K562 (cell line): ENCODE measurements at regions not wholly inside any gene's neighbourhood (a gene's known extent, or its start where the extent isn't known, plus 50 kb on each side); places are given as distances from the start of the nearest gene placed in this dataset.

Experiments
- RBFOX2 ChIP-seq: fragments of 200-400 bp; formaldehyde crosslinking; IDR thresholded peaks from 2 replicates; pipeline ENCODE4 v1.6.1; 2017; ENCODE audit warnings: low read depth, mild to moderate bottlenecking, low read length, moderate library complexity
- SNRNP70 ChIP-seq: fragments of 200-400 bp; formaldehyde crosslinking; optimal IDR thresholded peaks from 2 replicates; pipeline ENCODE3; 2017; ENCODE audit warnings: low read depth, low read length
- SREBF1 ChIP-seq: fragments of 150-350 bp; IDR thresholded peaks from 2 replicates; pipeline ENCODE4 v1.6.1; 2014; ENCODE audit warnings: antibody characterized with exemption, low read depth, low read length, borderline replicate concordance
- ZFP1 ChIP-seq: fragments of 450-650 bp; formaldehyde crosslinking; IDR thresholded peaks from 2 replicates; pipeline ENCODE4 v1.4.0; 2020; ENCODE audit warnings: mild to moderate bottlenecking, mixed read lengths
- ZFP30 ChIP-seq: fragments of 250-450 bp; sonication (Bioruptor Pico); IDR thresholded peaks from 2 replicates; pipeline ENCODE4 v1.8.0; 2022; ENCODE audit warnings: moderate library complexity, mild to moderate bottlenecking, inconsistent platforms, borderline replicate concordance
- ZNF79 ChIP-seq: fragments of 250-450 bp; sonication (Bioruptor Pico); IDR thresholded peaks from 2 replicates; pipeline ENCODE4 v1.4.0; 2020; ENCODE audit warnings: low read depth, mild to moderate bottlenecking, moderate library complexity
- TF ChIP-seq, protein P1 (sequence below): fragments of 250-450 bp; sonication (Bioruptor Pico); IDR thresholded peaks from 2 replicates; pipeline ENCODE4 v1.4.0; 2020; ENCODE audit warnings: mild to moderate bottlenecking, moderate library complexity, borderline replicate concordance
- TF ChIP-seq, protein P2 (sequence below), 3 experiments: fragments of 200-800 bp in 1 of 3; fragments of 250-450 bp in 1 of 3; fragments of 450-650 bp in 1 of 3; sonication (Bioruptor Pico) in 1 of 3; sonication (Bioruptor generic) in 1 of 3; formaldehyde crosslinking in 1 of 3; IDR thresholded peaks; 2 replicates each; pipeline versions ENCODE4 v1.6.1 to v1.8.0; 2016 to 2022; ENCODE audit warnings: mild to moderate bottlenecking in 2 of 3, missing genetic modification characterization in 2 of 3, missing compliant biosample characterization in 1 of 3, moderate library complexity in 1 of 3
- TF ChIP-seq, protein P3 (sequence below): fragments of 450-650 bp; formaldehyde crosslinking; IDR thresholded peaks from 2 replicates; pipeline ENCODE4 v1.4.0; 2022; ENCODE audit warnings: missing genetic modification characterization

GRCh38 chr2:145753966-145754365, 1234.0 kb upstream of the ZEB2 start (continued):
- no peak for TF ChIP-seq ZFP30
- no peak for TF ChIP-seq SREBF1
- TF ChIP-seq, protein P1, sequence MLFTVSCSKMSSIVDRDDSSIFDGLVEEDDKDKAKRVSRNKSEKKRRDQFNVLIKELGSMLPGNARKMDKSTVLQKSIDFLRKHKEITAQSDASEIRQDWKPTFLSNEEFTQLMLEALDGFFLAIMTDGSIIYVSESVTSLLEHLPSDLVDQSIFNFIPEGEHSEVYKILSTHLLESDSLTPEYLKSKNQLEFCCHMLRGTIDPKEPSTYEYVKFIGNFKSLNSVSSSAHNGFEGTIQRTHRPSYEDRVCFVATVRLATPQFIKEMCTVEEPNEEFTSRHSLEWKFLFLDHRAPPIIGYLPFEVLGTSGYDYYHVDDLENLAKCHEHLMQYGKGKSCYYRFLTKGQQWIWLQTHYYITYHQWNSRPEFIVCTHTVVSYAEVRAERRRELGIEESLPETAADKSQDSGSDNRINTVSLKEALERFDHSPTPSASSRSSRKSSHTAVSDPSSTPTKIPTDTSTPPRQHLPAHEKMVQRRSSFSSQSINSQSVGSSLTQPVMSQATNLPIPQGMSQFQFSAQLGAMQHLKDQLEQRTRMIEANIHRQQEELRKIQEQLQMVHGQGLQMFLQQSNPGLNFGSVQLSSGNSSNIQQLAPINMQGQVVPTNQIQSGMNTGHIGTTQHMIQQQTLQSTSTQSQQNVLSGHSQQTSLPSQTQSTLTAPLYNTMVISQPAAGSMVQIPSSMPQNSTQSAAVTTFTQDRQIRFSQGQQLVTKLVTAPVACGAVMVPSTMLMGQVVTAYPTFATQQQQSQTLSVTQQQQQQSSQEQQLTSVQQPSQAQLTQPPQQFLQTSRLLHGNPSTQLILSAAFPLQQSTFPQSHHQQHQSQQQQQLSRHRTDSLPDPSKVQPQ (CRISPR knock-in tag) = no peak
- no peak for TF ChIP-seq ZNF79
- TF ChIP-seq RBFOX2 = no peak
- no peak for TF ChIP-seq SNRNP70
- TF ChIP-seq ZFP1 (CRISPR knock-in tag) = no peak
- TF ChIP-seq, protein P2, sequence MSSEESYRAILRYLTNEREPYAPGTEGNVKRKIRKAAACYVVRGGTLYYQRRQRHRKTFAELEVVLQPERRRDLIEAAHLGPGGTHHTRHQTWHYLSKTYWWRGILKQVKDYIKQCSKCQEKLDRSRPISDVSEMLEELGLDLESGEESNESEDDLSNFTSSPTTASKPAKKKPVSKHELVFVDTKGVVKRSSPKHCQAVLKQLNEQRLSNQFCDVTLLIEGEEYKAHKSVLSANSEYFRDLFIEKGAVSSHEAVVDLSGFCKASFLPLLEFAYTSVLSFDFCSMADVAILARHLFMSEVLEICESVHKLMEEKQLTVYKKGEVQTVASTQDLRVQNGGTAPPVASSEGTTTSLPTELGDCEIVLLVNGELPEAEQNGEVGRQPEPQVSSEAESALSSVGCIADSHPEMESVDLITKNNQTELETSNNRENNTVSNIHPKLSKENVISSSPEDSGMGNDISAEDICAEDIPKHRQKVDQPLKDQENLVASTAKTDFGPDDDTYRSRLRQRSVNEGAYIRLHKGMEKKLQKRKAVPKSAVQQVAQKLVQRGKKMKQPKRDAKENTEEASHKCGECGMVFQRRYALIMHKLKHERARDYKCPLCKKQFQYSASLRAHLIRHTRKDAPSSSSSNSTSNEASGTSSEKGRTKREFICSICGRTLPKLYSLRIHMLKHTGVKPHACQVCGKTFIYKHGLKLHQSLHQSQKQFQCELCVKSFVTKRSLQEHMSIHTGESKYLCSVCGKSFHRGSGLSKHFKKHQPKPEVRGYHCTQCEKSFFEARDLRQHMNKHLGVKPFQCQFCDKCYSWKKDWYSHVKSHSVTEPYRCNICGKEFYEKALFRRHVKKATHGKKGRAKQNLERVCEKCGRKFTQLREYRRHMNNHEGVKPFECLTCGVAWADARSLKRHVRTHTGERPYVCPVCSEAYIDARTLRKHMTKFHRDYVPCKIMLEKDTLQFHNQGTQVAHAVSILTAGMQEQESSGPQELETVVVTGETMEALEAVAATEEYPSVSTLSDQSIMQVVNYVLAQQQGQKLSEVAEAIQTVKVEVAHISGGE (CRISPR knock-in tag; IDR thresholded peaks at IDR 0.05) = no peak
- TF ChIP-seq, protein P3, sequence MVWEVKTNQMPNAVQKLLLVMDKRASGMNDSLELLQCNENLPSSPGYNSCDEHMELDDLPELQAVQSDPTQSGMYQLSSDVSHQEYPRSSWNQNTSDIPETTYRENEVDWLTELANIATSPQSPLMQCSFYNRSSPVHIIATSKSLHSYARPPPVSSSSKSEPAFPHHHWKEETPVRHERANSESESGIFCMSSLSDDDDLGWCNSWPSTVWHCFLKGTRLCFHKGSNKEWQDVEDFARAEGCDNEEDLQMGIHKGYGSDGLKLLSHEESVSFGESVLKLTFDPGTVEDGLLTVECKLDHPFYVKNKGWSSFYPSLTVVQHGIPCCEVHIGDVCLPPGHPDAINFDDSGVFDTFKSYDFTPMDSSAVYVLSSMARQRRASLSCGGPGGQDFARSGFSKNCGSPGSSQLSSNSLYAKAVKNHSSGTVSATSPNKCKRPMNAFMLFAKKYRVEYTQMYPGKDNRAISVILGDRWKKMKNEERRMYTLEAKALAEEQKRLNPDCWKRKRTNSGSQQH (CRISPR knock-in tag) = no peak
